Activated CD8-positive, alpha-beta memory T cell treated with anti-CD3 and anti-CD28 coated beads, Interleukin-2, amount 50 U/mL, for 4 hours (primary cell): ENCODE measurements at regions not wholly inside any gene's neighbourhood (a gene's known extent, or its start where the extent isn't known, plus 50 kb on each side); places are given as distances from the start of the nearest gene placed in this dataset.

ENCODE experiments used
- DNase-seq: peaks from one replicate; pipeline ENCODE4 v3.0.0-alpha.2; 2020

DNA sequence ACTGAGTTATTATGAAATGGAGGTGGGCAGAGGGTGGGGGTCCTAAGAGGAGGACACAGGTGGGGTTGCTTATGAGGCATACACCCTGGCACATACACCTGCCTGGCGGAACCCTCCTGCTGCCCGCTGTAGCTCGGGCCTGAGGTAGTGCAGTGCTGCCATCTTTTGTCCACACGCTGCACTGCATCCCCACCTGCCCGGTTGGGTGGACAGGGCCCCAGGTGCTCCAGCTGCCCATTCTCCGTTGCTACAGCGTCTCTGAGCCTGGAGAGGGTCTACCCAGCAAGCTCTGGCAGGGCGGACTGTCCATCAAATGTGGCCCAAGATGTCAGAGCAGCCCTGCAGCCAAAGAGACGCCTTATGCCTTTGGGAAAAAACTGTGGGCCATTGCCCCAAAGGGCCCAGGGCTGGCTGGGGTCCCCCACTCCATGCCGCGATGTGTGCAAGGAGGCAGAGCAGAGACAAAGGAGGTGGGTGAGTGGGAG lies 131.2 kb downstream of the BUD13 start:
- DNase-seq: no peak

DNA sequence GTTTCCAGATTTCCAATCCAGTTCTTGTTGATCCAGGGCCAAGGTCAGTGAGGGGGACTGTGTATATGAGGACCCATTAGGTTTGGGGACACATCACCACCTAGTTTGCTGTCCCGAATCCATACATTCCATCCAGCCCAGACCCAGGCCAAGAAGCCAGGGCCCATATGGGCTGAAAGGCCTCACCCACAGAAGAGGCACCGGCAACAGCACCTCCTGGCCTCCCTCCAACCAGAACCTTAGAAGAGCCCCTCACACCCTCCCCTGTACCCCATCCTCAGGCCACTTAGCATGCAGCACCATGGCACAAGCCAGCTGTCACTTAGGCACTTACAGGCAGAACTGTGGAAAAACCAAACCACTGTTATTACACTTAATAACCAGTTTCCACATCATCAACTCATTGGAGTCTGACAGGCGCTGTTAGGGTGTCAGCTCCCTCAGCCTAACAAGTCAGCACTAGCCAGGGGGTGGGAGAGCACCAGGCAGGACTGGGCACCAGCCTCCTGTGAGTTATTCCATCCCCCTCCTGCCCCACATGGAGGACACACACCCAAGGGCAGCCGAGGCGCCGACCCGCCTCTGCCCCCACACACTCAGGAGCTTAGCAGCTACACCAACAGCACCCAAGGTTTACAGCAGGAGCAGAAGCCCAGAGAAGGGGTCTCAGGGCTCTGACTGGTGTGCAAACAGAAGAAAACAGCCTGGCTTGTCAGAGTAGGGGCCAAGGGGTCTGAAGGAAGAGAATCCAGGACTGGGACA lies 132.0 kb downstream of the BUD13 start:
- no peak for DNase-seq

DNA sequence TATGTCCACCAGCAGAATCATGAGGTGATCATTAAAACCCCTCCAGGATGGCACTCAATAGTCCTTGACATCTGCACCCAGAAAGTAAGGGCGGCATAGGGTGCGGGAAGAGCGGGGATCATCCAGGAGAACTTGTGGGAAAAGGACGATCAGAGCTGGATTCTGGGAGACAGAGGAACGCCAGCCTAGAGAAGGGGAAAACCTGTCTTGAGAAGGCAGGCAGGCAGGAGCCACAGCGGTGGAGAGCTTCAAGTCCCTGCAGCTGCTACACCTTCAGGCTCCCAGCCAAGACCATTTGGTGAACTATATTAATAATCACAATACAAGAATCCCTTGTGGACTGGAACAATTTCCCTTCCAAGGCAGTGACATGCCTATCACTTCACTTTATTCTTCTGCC lies 134.3 kb downstream of the BUD13 start:
- no peak for DNase-seq

DNA sequence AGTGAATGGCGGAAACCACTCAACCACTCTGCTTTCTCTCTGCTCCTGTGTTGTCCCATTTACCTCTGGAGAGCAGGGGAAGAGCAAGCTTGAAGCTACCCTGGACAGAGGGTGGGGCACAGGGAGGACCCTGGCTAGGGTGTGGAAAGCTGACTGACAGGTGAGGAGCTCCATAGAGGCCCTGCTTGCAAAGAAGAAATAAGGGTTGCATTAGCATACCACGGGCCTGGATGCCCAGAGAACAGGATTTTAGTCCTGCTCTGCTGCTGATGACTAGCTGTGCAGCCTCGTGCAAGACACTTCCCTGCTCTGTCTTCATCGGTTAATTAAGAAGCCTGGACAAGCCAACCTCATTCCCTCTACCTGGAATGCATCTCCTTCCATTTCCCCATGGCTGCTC lies 135.0 kb downstream of the BUD13 start:
- DNase-seq: no peak

DNA sequence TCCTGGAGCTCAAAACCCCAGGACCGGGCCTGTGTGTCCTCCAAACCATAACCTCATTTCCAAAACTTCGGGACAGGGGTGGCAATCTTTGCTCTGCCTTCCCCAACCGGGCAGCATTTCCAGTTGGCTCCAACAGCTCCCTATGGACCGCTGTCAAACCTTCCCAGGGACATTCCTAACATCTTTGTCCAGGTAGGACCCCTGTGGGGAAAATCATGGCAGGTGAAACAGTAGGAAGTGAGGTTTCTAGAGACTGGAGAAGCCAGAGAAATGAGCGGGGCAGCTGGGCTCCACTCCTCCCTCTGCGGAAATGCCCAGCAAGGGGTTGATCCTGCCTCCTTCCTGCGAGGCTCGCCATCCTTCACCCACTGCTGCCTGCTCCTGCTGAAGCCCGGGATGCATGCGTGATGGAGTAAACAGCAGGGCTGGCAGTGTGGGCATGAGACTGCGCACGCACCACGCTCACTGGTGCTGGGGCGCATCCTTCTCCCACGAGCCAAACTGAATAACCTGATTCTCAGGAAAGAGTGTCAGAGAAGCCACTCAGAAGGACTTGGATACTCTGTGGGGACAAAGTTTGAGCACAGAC lies 136.4 kb downstream of the BUD13 start:
- no peak for DNase-seq

DNA sequence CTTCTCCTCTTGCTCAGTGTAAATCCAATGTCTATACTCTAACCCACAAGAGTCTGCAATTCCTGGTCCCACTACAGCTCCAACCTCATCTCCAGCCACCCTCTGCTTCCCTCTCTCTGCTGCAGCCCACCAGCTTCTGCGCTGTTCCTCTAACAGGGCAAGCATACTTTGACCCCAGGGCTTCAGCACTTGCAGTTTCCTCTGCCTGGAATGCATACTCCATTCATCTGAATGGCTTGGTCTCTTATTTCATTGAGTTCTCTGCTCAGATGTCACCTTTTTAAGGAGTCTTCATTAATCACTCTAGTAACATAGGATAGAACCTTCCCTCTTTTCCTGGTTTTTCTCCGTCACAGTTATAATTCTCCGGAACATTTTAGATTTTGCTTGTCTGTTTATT lies 141.6 kb downstream of the BUD13 start:
- DNase-seq: no peak

DNA sequence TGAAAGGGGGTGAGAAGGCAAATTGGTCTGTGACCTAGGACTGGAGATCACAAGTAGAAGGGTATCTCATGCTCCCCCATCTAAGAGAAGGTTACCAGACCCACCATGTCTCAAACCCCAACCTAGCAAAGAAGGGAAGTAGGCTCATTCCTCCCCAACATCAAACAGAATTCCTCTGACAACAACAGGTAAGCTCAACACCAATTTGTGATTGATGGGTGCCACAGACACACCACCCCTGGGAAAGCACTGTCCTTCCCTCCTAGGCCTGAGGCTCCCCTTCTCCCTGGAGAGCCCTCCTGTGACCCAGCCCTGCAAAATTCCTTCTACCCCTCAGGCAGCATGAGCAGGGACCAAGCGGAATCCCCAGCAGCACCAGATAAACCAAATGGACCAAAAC lies 154.3 kb downstream of the BUD13 start:
- no peak for DNase-seq

DNA sequence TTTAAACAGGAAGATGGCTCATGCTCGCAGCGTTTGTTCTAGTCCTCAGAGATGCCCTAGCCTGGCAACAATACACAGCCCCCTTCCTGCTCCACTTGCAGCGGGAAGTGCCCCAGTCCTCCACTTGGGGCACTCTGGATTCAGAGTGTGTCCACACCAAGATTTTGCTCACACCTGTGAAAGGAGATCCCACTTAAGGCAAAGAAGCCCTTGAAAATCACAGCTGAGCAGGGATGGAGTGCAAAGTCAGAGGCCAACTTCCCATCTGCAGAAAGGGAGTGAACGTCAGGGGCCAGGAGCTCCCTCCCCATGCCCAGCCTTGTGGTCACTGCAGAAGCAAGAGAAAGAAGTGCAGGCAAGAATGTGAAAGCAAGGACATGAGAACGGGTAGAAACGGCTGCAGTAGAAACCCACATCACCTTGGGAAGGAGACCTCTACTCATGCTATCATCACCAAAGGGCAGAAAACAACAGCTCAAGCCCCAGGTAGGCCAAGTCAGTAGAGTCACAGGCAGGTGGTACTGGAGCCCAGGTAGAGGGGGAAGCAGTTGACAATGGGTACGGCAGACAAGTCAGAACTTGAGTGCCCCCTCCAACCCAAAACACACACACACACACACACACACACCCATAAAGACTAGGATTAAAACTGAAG lies 157.4 kb downstream of the BUD13 start:
- DNase-seq: no peak

DNA sequence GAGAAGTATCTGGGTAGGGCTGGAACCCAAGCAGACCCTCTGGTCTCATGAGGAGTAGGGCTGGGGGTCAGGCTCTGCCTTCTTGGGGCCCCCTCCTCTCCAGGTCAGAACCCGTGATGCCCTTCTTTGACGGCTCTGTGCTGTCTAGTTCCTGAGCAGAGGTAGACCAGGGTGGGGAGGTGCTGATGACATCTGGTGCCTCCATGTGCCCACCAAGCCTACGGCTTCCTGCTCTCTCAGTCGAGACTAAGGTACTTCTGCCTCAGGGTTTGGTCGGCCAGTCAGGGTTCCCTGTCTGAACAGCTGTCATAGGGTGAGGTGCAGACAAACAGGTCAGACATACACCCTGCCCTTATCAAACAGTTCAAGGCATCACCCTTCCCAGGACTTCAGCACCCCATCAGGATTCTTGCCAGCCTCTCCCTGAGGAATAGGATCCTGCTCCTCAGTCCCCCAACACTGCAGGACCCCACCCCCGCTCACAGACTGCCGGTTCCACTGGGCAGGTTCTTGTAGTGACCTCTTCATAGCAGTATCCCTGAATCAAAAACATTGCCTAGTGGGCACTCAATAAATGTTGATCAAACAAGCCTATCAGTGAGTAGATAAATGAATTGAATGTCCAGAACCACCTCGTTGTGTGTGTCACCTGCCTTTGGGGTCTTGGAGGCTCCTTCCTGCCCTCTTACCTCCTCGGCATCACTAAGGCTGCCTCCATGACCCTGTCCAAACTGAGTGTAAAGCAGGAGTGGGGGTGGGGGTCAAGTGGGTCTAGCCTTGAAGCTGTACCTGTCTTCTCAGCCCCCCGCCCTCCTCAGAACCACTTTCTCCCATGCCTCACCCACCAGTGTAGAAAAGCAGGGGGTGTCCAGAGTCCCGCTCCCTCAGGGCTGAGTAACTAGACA lies 158.2 kb downstream of the BUD13 start:
- DNase-seq: no peak

DNA sequence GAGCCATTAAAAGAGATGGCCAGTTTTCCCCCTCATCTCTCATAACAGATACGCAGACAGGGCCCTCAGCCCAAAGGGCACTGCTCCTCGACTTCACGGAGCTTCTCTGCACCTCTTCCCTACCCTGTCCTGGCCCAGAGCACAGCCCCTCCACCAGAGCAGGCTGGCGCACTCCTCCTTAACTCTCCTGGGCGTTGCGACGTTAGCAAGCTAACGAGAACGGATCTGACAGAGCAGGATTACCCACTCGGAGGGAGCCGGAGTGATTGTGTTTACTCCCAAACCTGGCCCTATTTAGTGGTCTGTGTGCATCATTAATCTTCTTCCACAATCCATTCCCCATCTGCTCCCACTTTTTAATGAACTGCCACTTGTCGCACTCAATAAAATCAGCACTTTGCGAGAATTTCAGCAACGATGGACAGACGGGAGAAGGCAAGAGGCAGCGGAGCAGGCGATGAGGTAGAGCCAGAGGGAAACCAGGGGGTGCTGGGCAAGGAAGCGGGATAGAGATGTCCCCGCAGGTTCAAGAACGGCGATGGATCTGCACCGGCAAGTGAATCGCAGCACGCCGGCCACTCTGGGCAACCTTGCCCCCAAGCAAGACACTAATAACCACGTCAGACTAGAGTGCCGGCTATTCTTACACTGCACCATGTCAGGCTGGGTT lies 159.4 kb downstream of the BUD13 start:
- DNase-seq: no peak

DNA sequence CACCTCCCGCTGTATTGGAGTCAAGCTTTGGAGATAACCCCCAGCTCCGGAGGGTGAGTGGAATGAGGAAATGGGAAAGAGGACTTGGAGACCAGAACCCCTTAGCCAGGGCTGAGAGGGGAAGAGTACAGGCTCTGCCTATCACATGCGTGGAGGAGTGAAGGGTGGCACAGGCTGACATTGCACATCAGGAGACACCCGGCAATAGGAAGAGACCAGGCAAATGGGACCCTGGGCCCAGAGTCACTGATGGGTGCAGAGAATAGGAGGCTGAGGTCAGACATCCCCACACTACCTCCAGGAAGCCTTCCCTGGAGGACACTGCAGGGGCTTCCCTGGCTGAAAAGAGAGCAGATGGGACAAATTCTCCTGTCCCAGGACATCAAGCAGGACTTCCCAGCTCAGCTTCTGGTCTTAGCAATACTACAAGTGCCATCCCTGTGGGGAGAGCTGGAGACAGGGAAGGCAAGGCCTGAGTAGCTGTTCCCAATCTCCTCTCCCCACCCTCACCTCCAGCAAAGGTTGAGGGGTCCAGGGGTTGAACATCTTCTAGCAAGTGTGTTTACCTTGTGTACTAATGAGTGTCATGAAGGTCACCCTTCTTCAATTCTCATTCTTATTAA lies 160.7 kb downstream of the BUD13 start:
- DNase-seq: no peak

DNA sequence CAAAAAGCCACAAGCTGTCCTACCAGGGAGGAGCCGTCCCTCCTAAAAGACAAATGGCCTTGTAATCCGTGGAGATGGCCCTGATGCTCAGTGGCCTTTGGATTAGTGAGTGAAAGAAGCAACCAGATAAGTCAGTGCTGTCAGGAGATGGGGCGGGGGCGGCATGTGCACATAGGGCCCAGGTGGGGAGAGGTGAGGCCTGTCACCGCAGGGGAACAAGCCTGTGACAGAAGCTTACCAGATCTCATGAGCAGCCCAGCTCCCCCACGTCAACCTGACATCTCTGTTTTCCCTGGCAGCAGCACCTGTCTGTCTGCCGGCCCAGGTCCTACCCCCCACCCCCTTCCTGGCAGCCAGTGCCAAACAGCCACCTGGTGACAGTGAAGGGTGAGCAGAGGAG lies 162.6 kb downstream of the BUD13 start:
- DNase-seq: no peak

DNA sequence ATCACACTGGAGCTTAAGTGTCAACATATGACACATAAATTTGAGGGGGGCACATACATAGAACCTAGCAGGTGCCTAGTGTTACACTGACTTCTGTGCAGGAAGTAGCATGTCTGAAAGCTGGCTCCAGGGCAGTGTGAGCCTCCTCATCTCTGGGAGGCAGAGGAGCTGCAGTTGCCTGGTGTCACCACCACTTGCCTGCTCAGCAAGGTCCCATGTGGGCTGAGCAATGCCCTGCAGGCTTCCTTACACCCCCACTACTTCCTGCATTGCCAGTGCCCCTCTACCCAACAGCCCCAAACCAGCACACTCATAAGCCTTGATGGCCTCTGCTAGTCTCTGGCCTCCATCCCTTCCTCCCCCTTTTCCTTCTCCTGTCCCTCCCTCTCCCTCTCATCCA lies 165.8 kb downstream of the BUD13 start:
- DNase-seq: no peak

DNA sequence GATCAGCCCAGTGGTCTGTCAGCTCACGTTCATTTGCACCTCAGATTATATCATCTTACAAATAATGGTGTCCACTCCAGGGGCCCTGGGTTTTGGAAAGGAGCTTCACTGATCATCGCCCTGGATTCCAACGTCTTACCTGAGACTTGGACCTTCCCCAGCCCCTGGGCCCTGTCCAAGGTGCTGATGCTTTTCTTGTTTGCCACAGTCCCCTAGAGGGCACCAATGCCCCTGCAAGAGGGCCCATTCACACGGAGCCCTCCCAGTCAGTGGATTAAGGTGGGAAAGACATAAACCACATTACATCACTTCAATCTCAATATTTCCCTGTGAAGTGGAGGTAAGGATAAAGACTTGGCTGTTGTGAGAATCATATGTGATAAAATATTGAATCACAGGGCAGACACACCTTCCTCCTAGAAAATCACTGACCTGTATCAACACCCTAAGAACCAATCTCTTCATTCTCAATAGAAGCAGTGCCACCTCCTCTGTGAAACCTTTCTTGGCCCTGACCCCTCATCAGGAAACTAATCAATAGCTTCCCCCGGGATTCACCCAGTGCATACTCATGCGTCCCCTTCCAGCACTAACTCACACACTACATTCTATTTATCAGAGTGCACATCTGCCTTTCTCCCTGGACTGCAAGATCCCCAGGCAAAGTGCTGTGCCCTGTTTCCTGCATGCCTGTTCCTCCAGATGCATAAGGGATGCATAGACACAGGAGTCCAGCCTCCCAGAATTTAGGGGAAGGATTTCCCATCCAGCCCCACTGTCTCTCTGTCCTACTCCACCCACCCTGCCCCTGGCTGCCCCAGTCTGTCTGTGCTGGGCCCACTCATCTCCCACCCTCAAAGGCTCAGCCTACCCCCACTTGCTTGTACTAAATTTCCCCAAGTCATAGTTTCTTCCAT lies 167.0 kb downstream of the BUD13 start:
- no peak for DNase-seq

DNA sequence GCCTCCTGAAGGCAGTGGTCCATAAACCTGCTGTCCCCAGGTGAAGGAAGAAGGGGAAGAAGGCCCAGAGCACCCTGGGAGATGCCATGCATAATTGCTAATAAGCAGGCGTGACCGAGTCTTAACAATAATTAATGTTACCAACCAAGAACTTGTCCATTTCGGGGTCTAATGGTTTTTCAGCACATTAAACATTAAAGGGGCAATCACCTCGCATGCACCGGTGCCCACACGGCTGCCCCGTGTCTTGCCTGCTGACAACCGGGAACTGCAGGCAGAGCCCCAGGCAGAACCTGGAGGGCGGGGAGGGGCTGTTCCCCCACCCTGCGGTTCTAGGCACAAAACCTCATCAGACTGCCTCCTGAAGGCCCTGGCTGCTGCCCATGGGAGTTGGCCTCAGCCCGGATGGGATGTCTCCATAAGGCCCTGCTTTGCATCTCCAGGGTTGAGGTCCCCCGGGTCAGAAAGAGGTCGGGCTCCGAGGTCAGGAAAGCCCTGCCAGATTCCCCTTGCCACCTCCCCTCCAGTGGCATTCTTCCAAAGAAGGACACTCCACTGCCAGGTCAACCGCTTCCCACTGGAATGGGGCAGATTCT lies 169.0 kb downstream of the BUD13 start:
- DNase-seq: no peak

DNA sequence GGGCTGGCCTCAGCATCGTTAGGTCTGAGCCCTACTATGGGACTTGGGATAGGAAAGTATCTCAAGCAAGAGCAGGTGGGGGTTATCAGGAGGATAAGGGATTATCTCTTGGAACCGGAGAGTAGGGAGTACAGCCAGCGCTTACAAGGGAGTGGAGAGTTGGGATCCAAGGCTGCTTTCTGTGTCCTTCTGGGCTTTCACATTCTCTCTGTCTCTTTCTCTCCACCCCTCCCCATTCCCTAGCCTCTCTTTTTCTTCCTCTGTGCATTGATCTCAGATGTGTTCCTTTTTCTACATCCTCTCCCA lies 170.2 kb downstream of the BUD13 start:
- DNase-seq: no peak

DNA sequence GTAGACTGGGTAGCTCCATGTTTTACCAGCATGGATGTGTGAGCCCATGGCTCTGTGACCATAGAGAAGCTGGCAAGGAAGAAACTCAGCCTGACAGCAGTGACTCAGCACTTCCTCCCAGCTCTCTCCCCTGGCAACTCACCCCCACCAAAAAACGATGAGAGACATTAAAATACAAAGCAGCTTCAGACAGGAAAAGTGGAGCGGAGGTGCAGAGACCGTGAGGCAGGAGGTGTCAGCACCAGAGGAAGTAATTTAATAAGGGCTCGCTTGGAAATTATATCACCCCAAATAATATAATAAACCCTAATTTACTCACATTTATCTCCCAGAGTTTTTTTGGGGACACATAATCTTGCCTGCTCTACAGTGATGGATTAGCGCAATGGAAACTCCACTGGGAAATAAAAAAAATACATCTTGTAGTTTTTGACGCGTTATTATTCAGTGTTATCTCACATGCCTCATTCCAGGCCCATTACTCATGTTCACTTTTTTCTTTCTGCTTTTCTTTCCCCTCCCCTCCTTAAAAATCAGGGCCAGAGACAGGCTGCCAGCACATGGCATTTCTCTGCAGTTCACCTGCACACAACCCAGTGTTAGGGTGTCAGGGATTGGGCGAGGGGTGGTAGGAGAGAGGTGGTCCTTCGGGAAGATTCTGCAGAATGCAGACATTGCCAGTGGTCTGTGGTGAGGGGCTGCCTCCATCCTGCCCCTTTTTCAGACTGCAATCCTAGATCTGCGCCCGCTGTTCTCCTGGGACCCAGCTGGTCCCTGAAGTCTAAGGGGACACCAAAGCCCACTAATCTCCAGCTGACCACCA lies 170.8 kb downstream of the BUD13 start:
- DNase-seq: no peak

DNA sequence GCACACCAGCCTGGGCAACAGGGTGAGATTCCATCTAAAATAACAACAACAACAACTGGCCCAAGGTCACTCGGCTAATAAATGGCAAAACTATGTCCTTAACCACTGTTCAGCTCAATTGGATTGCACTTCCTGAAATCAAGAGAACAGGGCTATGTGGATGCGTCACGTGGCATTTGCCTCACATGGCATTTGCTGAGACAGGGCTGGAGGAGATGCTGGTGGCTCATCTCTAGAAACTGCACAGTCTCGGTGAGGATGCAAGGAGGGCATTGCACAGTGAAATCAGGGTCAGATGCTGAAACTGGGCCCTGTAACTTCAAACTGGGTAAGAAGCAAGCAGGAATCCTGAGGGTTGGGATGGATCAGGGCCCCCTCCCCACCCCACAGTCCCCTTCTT lies 171.9 kb downstream of the BUD13 start:
- DNase-seq: no peak

DNA sequence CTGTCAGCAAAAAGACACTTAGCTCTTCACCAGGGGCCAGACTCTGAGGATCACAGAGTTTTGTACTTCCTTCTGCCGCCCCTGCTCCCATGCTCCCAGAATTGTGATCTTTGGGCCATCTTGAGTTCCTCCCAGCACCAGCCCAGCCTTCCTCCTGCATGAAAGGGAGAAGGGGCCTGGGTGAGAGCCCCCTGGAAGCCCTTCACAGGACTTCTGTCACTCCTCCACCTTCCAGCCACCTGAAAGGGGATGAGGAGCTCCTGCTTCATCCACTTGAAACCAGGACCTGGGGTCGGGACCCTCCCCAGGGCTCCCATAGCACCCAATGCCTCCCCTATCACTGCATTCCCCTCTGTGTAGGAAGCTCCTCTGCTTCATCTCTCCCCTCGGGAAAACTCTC lies 174.2 kb downstream of the BUD13 start:
- DNase-seq: no peak

DNA sequence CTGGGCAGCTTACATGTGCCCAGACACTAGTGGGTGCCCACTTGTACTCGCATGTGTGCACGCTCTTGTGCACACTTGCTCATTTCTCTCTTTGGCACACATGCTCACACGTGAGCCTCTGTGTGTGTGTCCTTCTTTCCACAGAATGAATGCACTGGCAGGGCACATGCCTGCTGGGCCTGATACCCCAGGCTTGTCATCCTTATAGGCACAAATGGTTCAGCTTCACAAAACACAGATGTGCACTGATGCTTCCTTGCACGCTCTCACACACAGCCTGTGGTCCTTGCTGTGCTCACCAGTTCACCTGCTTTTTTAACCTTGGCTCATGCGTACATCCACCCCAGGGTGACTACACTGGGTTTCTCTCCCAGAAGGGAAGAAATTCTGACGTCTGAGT lies 174.8 kb downstream of the BUD13 start:
- DNase-seq: no peak
